Neural progenitor cell (in vitro differentiated cells): ENCODE measurements at regions not wholly inside any gene's neighbourhood (a gene's known extent, or its start where the extent isn't known, plus 50 kb on each side); places are given as distances from the start of the nearest gene placed in this dataset.

Source experiments
- DNase-seq: peaks from one replicate; pipeline ENCODE4 v3.0.0-alpha.2; 2016; ENCODE audit warnings: low spot score
- H2AFZ ChIP-seq: fragments of 200-600 bp; sonication (generic); replicated peaks from 2 replicates; pipeline ENCODE4 v1.6.1; 2016; ENCODE audit warnings: antibody characterized with exemption
- H3F3A ChIP-seq: fragments of 200-600 bp; sonication (generic); 2 replicates; pipeline ENCODE4 v1.6.1; 2016; ENCODE audit warnings: antibody characterized with exemption, low read depth
- H3K27ac ChIP-seq: fragments of 200-600 bp; sonication (generic); 2 replicates; pipeline ENCODE4 v1.5.1; 2016; ENCODE audit warnings: mild to moderate bottlenecking
- H3K27me3 ChIP-seq: fragments of 200-600 bp; sonication (generic); 2 replicates; pipeline ENCODE4 v1.6.1; 2016; ENCODE audit warnings: mild to moderate bottlenecking, moderate library complexity
- H3K36me3 ChIP-seq: fragments of 200-600 bp; sonication (generic); 2 replicates; pipeline ENCODE4 v1.5.1; 2016
- H3K4me1 ChIP-seq: fragments of 200-600 bp; sonication (generic); 2 replicates; pipeline ENCODE4 v1.6.1; 2016; ENCODE audit warnings: mixed run types
- H3K4me2 ChIP-seq: fragments of 200-600 bp; sonication (generic); 2 replicates; pipeline ENCODE4 v1.6.1; 2016
- H3K4me3 ChIP-seq: fragments of 200-600 bp; sonication (generic); 2 replicates; pipeline ENCODE4 v1.5.1; 2016
- H3K79me2 ChIP-seq: fragments of 200-600 bp; sonication (generic); 2 replicates; pipeline ENCODE4 v1.6.1; 2016; ENCODE audit warnings: low read depth
- H3K9ac ChIP-seq: fragments of 200-600 bp; sonication (generic); 2 replicates; pipeline ENCODE4 v1.6.1; 2016
- H3K9me3 ChIP-seq: fragments of 200-600 bp; sonication (generic); 2 replicates; pipeline ENCODE4 v1.5.1; 2016; ENCODE audit warnings: low read depth
- H4K20me1 ChIP-seq: fragments of 200-600 bp; sonication (generic); 2 replicates; pipeline ENCODE4 v1.6.1; 2016; ENCODE audit warnings: low read depth
- H3K27ac Mint-ChIP-seq: 3 replicates; pipeline ENCODE4 v1.8.0; 2021; ENCODE audit warnings: mixed read lengths
- H3K27me3 Mint-ChIP-seq: 2 replicates; pipeline ENCODE4 v1.8.0; 2022; ENCODE audit warnings: low read depth, mild to moderate bottlenecking, inconsistent platforms, moderate library complexity, mixed read lengths; ENCODE audit not compliant: insufficient read depth
- H3K36me3 Mint-ChIP-seq: 3 replicates; pipeline ENCODE4 v1.8.0; 2021; ENCODE audit warnings: mixed read lengths
- H3K4me1 Mint-ChIP-seq: 3 replicates; pipeline ENCODE4 v1.8.0; 2021; ENCODE audit warnings: mixed read lengths
- H3K4me3 Mint-ChIP-seq: 3 replicates; pipeline ENCODE4 v1.8.0; 2021; ENCODE audit warnings: mild to moderate bottlenecking, moderate library complexity, mixed read lengths
- H3K9me3 Mint-ChIP-seq: 3 replicates; pipeline ENCODE4 v1.8.0; 2020; ENCODE audit warnings: mixed read lengths
- EZH2 ChIP-seq: fragments of 200-600 bp; sonication (generic); IDR thresholded peaks from 2 replicates; pipeline ENCODE4 v1.6.1; 2017; ENCODE audit warnings: antibody characterized with exemption, mild to moderate bottlenecking, moderate library complexity
- EZH2phosphoT487 ChIP-seq: fragments of 200-600 bp; sonication (generic); IDR thresholded peaks from 2 replicates; pipeline ENCODE4 v1.6.1; 2017; ENCODE audit warnings: antibody characterized with exemption
- TF ChIP-seq, protein P1 (sequence below): fragments of 200-600 bp; sonication (generic); IDR thresholded peaks from 2 replicates; pipeline ENCODE4 v1.5.1; 2017; ENCODE audit warnings: antibody characterized with exemption, mild to moderate bottlenecking

DNA sequence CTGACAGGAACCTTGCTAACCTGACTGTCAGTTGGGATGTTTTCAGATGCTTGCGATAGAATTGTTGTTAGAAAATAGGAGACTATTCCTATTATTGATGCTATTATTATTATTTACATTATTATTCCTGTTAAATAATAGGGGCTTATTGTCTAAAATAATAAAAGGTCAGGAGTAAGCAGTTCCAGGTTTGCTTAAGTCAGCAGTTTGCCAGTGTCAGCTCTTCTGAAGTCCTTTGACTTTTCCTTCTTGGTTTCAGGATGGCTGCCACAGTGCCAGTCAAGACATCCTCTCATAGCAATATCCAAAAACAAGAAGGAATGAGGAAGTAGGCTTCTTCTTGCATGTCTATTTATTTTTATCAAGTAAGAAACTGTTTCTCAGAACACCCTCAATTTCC is 141.7 kb upstream of the MARCHF11 start:
- H3K27me3 ChIP-seq: no peaks in the 10 kb centered on the region
- no peak overlapping the region for H3K4me2 ChIP-seq
- TF ChIP-seq, protein P1, sequence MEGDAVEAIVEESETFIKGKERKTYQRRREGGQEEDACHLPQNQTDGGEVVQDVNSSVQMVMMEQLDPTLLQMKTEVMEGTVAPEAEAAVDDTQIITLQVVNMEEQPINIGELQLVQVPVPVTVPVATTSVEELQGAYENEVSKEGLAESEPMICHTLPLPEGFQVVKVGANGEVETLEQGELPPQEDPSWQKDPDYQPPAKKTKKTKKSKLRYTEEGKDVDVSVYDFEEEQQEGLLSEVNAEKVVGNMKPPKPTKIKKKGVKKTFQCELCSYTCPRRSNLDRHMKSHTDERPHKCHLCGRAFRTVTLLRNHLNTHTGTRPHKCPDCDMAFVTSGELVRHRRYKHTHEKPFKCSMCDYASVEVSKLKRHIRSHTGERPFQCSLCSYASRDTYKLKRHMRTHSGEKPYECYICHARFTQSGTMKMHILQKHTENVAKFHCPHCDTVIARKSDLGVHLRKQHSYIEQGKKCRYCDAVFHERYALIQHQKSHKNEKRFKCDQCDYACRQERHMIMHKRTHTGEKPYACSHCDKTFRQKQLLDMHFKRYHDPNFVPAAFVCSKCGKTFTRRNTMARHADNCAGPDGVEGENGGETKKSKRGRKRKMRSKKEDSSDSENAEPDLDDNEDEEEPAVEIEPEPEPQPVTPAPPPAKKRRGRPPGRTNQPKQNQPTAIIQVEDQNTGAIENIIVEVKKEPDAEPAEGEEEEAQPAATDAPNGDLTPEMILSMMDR: no peak
- no peak for TF ChIP-seq EZH2phosphoT487
- TF ChIP-seq EZH2: no peak
- no peak for DNase-seq
- no peak overlapping the region for H3K27ac Mint-ChIP-seq
- no peak overlapping the region for H3K4me3 Mint-ChIP-seq
- no peaks in the 10 kb centered on the region for H3K9me3 ChIP-seq
- no peak overlapping the region for H3K4me3 ChIP-seq
- H3K27me3 Mint-ChIP-seq: peaks cover 3% of the 10 kb centered on the region
- H3K36me3 ChIP-seq: no peaks in the 10 kb centered on the region
- H3K4me1 Mint-ChIP-seq: no peaks in the 10 kb centered on the region
- H2AFZ ChIP-seq: no peak overlapping the region
- H3K9ac ChIP-seq: no peak overlapping the region
- H3K36me3 Mint-ChIP-seq: no peaks in the 10 kb centered on the region
- H3K27ac ChIP-seq: no peak overlapping the region
- H3K9me3 Mint-ChIP-seq: no peaks in the 10 kb centered on the region
- no peaks in the 10 kb centered on the region for H3F3A ChIP-seq
- peaks cover 4% of the 10 kb centered on the region for H3K4me1 ChIP-seq
- no peaks in the 10 kb centered on the region for H4K20me1 ChIP-seq
- H3K79me2 ChIP-seq: no peaks in the 10 kb centered on the region

DNA sequence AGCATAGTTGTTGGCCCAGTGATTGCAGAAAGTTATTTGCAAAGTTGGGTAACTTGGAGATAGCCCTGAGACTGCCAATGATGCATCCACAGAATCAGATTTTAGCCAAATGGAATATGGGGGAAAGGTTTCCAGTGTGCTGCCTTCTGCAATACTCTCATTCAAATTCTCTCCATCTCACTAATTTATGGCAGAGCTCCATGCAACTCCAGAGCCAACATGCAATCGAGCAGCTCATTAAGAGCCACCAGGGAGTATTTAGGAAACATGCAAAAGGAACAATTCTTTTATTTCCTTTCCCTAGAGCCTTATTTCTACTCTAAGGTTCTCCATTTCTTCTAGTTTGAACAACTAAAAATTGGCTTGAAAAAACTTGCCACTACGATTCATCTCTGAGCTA is 135.9 kb upstream of the MARCHF11 start:
- Histone ChIP-seq H3K4me3 (no peak overlapping the region), H3K4me2 (no peak overlapping the region), H3K4me1 (no peaks in the 10 kb centered on the region), H4K20me1 (no peaks in the 10 kb centered on the region), H3K79me2 (no peaks in the 10 kb centered on the region), H3K9me3 (no peaks in the 10 kb centered on the region), H3K9ac (no peak overlapping the region), H3K27ac (no peak overlapping the region), H3K27me3 (no peaks in the 10 kb centered on the region), H2AFZ (no peak overlapping the region), H3K36me3 (no peaks in the 10 kb centered on the region), H3F3A (no peaks in the 10 kb centered on the region)
- H3K36me3 Mint-ChIP-seq: no peaks in the 10 kb centered on the region
- TF ChIP-seq, protein P1: no peak
- TF ChIP-seq EZH2phosphoT487 (no peak), EZH2 (no peak)
- H3K4me1 Mint-ChIP-seq: no peaks in the 10 kb centered on the region
- no peak for DNase-seq
- H3K27me3 Mint-ChIP-seq: no peaks in the 10 kb centered on the region
- H3K27ac Mint-ChIP-seq: no peak overlapping the region
- H3K9me3 Mint-ChIP-seq: no peaks in the 10 kb centered on the region
- H3K4me3 Mint-ChIP-seq: no peak overlapping the region

DNA sequence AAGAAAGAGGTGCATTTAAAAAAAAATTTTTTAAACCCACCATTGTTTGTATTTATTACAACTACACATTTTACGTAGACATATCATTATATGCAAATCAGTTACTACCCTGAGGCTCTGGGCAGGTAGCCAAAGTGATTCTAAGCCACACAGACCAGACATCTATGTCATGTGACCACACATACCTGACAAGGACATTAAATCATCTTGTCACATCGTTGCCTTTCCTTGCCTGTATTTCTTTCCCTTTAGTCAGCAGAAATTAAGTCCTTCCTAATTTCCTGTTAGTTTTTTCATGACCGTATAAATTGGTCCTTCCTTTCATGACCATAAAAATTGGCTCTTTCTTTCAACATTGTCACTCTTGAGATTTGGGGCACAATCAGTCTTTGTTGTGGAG is 134.2 kb upstream of the MARCHF11 start:
- H3K9me3 Mint-ChIP-seq: no peaks in the 10 kb centered on the region
- no peak overlapping the region for H3K4me3 Mint-ChIP-seq
- no peaks in the 10 kb centered on the region for H4K20me1 ChIP-seq
- H3K4me3 ChIP-seq: no peak overlapping the region
- no peak overlapping the region for H3K4me2 ChIP-seq
- no peaks in the 10 kb centered on the region for H3K27me3 ChIP-seq
- H3K36me3 Mint-ChIP-seq: no peaks in the 10 kb centered on the region
- TF ChIP-seq, protein P1: no peak
- TF ChIP-seq EZH2phosphoT487 (no peak), EZH2 (no peak)
- H3K36me3 ChIP-seq: no peaks in the 10 kb centered on the region
- H3K79me2 ChIP-seq: no peaks in the 10 kb centered on the region
- no peak overlapping the region for H3K27ac ChIP-seq
- H3K27me3 Mint-ChIP-seq: no peaks in the 10 kb centered on the region
- no peaks in the 10 kb centered on the region for H3K9me3 ChIP-seq
- H2AFZ ChIP-seq: no peak overlapping the region
- H3K4me1 ChIP-seq: no peaks in the 10 kb centered on the region
- H3K27ac Mint-ChIP-seq: no peak overlapping the region
- DNase-seq: no peak
- H3K4me1 Mint-ChIP-seq: no peaks in the 10 kb centered on the region
- no peak overlapping the region for H3K9ac ChIP-seq
- no peaks in the 10 kb centered on the region for H3F3A ChIP-seq

DNA sequence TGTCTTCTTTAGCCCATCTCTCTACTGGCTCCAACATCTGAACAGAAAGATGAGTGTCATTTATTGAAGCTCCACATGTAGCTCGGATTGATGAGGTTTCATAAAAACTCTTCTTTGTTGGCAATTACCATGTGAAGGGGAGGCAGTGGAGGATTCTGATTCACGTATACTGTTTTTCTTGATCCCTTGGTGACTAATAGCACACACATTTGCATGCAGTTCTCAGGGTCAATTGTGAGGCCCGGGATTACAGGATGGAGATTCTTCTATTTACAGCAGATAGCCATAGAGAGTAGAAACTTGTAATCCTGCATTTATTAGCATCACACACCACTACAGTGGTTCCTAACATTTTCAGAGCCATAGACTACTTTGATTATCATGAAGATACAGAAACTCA is 133.2 kb upstream of the MARCHF11 start:
- no peaks in the 10 kb centered on the region for H4K20me1 ChIP-seq
- no peaks in the 10 kb centered on the region for H3K36me3 ChIP-seq
- no peak for DNase-seq
- H3K79me2 ChIP-seq: no peaks in the 10 kb centered on the region
- Mint-ChIP-seq H3K27me3 (no peaks in the 10 kb centered on the region), H3K4me3 (no peak overlapping the region), H3K36me3 (no peaks in the 10 kb centered on the region), H3K9me3 (no peaks in the 10 kb centered on the region), H3K4me1 (no peaks in the 10 kb centered on the region), H3K27ac (no peak overlapping the region)
- no peaks in the 10 kb centered on the region for H3K4me1 ChIP-seq
- H3K4me3 ChIP-seq: no peak overlapping the region
- H3K4me2 ChIP-seq: no peak overlapping the region
- H2AFZ ChIP-seq: no peak overlapping the region
- no peak overlapping the region for H3K9ac ChIP-seq
- no peaks in the 10 kb centered on the region for H3F3A ChIP-seq
- no peak overlapping the region for H3K27ac ChIP-seq
- TF ChIP-seq, protein P1: no peak
- TF ChIP-seq EZH2 (no peak), EZH2phosphoT487 (no peak)
- H3K9me3 ChIP-seq: no peaks in the 10 kb centered on the region
- H3K27me3 ChIP-seq: no peaks in the 10 kb centered on the region
